SIG-M5 treated with dmso at 0.1 percent for 504 hours (cell line): ENCODE measurements at regions not wholly inside any gene's neighbourhood (a gene's known extent, or its start where the extent isn't known, plus 50 kb on each side); places are given as distances from the start of the nearest gene placed in this dataset.

Experiments
- DNase-seq: peaks from one replicate; lab custom pipeline; 2025; ENCODE audit not compliant: unreplicated experiment; lab: John Stamatoyannopoulos, UW

- no peak for DNase-seq
These were observed 59.8 kb downstream of the SOX11 start for GRCh38 chr2:5751873-5752482.

GRCh38 chr2:5756272-5756671 is 64.1 kb downstream of the SOX11 start:
- DNase-seq, result no peak

GRCh38 chr2:5758346-5758745 is 66.2 kb downstream of the SOX11 start:
- no peak for DNase-seq

GRCh38 chr2:5759949-5760348 is 67.8 kb downstream of the SOX11 start:
- no peak for DNase-seq

- DNase-seq, result no peak
These were observed 71.3 kb downstream of the SOX11 start for GRCh38 chr2:5763531-5763930.

- DNase-seq, result no peak
These were observed 71.9 kb downstream of the SOX11 start for GRCh38 chr2:5764041-5764440.

- no peak for DNase-seq
These were observed 73.9 kb downstream of the SOX11 start for GRCh38 chr2:5766056-5766455.

GRCh38 chr2:5766561-5766960 is 74.4 kb downstream of the SOX11 start:
- DNase-seq, result no peak

- no peak for DNase-seq
These were observed 84.9 kb downstream of the SOX11 start for GRCh38 chr2:5777131-5777535.

GRCh38 chr2:5781679-5782078 is 89.5 kb downstream of the SOX11 start:
- no peak for DNase-seq

- DNase-seq, result no peak
These were observed 89.9 kb downstream of the SOX11 start for GRCh38 chr2:5782103-5782502.

GRCh38 chr2:5788447-5788846 is 96.3 kb downstream of the SOX11 start:
- DNase-seq, result no peak

GRCh38 chr2:5791371-5791770 is 99.2 kb downstream of the SOX11 start:
- DNase-seq, result no peak

GRCh38 chr2:5794012-5794411 is 101.8 kb downstream of the SOX11 start:
- DNase-seq, result no peak

GRCh38 chr2:5798084-5798483 is 105.9 kb downstream of the SOX11 start:
- no peak for DNase-seq

GRCh38 chr2:5799348-5799747 is 107.2 kb downstream of the SOX11 start:
- DNase-seq, result no peak

GRCh38 chr2:5803547-5803946 is 111.4 kb downstream of the SOX11 start:
- DNase-seq, result no peak

GRCh38 chr2:5818961-5819600 is 126.9 kb downstream of the SOX11 start:
- no peak for DNase-seq

GRCh38 chr2:5824126-5824525 is 131.9 kb downstream of the SOX11 start:
- no peak for DNase-seq

- DNase-seq, result no peak
These were observed 133.5 kb downstream of the SOX11 start for GRCh38 chr2:5825686-5826085.

GRCh38 chr2:5826979-5827655 is 134.9 kb downstream of the SOX11 start:
- no peak for DNase-seq

GRCh38 chr2:5834501-5834900 is 142.3 kb downstream of the SOX11 start:
- no peak for DNase-seq

- no peak for DNase-seq
These were observed 147.4 kb downstream of the SOX11 start for GRCh38 chr2:5839550-5839949.
